ENCODE measurements at regions not wholly inside any gene's neighbourhood (a gene's known extent, or its start where the extent isn't known, plus 50 kb on each side); places are given as distances from the start of the nearest gene placed in this dataset.

DNA sequence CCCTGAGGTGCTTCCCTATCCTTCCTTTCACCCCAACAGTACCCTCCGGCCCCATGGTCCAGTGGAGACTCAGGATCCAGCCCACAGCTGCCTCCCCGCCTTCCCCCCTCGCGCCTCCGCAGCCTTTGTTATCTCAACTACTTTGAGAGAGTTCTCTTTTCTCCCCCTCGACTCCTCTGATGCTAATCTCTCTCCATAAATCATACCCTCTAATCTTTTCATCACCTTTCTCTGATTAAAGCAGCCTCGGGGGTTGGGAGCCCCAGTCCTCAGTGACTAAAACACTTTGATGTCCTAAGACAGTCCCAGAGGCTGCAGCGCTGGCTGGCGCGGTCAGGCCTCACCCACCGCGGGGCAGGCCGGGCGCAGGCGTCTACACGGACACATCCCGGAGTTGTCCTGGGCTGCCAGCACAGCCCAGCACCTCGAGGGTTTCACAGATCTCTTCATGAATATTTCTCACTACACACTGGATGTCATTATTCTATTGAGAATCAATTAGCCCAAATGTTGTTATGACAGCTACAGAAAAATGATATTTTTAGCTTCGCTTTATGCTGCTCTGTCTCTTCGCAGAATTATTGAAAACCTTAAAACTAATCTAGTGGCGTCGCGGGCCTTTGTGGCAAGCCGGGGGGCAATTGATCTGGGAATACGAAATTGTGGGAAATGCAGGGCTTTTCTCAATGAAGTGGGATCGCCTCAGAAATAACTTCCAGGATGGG is 289.5 kb downstream of the RRAGC start:
- no peak for DNase-seq

DNA sequence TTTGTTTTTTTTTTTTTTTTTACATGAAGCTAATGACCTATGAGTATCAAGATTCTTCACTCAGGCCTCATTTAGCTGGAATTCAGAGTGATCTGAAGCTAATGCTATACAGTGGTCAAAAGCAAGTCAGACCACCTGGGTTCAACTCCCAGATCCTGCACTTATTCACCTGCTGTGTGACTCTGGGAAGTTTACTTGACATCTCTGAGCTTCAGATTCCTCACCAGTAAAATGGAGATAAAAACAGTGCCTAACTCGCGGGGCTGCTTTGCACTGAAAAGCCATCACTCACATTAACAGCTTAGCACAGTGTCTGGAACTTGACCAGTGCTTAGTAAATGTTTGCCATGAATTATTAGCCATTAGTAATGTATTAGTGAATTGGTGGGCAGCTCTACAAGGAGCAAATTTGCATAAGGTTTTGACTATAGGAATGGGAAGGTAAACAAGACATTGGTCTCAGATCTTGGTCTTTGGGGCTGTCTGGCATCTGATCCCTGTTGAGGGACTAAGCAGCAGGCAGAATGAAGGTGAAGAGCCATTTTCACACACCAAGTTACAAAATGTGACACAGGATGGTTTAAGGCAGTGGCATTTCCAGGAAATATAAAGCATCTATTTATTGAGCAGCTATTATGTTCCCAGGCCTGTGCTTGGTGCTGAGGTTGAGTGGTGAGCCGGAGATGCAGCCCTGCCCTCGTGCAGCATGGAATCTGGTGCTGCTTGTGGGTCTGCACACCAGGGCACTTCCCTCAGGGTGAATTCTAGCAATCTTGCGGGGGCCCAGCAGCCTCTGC is 291.3 kb downstream of the RRAGC start:
- DNase-seq, result no peak

DNA sequence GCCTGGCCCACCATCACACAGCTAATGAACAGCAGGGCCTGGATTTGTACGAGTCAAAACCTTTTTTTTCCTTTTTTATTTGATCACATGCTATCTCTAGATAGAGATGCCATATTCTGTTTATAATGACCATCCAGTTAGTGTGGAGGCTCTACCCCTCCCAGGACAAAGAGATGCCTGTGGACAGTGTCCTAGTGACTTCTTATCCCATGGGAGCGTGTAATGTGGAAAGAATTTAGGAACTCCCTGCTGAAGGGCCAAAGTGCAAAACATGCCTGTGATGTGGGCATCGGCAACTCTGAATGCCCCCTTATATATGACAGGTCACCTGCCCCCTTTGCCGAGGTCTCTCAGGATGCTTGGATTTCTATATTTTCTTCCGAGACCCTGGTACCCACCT is 292.2 kb downstream of the RRAGC start:
- DNase-seq, result no peak

DNA sequence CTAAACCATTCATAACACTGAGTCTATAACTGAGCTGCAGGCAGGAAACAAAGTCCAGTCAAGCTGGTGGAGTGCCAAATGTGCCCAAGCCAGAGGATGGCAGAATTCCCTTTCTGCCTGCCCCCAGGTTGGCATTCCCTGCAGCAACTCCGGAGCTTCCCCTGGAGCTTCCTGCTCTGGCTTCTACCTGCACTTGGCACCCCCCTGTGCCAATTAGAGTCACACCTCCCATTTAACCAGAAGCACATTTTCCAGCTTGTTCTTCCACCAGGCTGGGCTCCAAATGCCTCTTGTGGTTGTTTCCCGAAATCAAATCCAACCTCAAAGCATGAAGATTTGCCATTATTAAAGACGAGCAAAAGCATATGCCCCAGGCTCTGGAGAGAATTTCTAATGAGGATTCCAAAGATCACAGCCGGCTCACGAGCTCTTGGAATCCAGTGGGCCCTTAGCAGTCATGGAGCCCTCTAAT is 294.5 kb downstream of the RRAGC start:
- no peak for DNase-seq

DNA sequence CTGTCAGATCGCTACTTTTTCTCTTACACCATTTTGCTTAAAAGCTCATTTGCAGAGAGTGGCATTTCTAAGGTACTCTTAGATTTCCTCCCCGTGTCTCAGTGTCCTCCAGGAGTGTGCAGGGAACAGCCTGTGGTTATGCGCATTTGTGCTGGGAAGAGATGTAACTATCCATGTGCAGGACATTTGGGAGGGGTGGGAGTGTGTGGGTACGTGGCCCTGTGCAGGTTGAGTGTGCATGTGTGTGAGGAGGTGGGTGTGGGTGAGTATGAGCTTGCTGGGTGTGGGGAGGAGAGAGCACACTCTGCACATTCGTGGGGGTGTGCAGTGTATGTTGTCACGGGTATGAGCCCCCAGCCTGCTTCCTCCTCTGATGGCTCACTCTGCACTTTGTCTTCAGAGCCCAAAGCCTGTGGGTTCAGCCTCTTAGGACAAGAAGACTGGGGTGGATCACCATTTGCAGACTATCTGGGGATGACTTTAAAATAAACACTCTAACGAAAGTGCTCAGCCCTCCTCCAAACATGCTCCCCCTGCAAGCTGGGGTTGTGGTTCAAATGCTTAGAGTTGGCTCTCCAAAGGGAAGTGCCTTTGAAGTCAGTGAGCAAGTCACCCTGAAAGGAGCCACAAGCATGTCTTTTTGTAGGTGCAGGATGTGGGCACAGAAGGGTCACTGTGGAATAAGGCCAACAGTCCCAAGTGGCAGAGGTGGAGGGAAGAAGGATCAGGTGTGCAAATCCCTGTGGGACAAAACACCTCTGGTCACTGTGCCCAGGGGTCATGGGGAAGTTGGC is 295.4 kb downstream of the RRAGC start:
- DNase-seq, result no peak

DNA sequence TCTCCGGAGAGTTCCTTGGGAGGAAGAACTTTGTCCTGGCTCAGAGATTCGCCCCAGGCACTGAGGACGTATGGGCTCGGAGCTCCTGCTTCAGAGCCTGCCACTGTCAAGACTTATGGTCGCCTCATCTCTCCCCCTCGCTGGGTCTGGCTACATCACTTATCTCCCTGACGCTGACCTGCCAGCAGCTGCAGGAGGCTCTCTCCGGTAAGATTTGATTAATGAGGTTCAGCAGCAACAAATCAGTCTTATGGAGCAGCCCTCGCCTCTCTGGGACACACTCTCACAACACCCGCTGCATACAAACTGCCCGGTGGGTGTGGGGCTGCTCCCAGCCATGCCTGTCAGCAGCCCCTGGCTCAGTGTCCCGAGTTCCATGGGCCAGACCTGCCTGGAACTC is 297.8 kb downstream of the RRAGC start:
- no peak for DNase-seq

DNA sequence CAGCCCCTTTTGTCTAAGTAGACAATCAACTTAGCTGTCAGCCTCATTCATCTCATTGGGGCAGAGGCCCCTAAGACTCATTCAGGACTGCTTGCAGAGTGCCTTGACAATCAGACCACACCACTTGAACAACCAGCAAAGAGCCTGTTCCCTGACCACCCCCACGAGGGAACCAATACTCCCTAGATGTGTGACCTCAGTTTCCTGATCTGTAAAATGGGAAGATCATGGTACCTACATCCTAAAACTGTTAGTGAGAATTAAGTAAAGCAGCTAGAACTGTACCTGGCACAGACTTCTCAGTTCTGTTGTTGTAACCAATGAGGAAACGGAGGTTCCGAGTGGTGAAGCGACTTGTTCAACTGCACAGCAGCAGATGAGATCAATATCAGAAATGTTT is 298.5 kb downstream of the RRAGC start:
- DNase-seq, result no peak

DNA sequence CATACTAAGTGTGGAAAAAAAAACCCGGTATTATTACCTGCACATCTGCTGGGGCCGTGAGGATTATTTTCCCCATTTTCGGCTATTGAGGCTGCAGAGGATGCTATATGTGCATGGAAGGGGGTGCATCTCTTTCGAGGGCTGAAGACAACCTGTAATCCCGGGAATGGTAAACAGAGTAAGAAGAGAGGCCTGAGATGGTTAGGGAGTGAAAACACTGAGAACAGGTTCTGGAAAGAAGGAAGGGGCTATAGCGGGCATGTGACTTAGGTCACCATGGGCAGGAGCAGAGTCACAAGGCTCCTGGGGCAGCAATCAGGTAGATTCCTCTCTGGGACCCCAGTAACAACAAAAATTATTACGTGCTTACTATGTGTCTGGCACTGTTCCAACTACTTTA is 299.1 kb downstream of the RRAGC start:
- no peak for DNase-seq

DNA sequence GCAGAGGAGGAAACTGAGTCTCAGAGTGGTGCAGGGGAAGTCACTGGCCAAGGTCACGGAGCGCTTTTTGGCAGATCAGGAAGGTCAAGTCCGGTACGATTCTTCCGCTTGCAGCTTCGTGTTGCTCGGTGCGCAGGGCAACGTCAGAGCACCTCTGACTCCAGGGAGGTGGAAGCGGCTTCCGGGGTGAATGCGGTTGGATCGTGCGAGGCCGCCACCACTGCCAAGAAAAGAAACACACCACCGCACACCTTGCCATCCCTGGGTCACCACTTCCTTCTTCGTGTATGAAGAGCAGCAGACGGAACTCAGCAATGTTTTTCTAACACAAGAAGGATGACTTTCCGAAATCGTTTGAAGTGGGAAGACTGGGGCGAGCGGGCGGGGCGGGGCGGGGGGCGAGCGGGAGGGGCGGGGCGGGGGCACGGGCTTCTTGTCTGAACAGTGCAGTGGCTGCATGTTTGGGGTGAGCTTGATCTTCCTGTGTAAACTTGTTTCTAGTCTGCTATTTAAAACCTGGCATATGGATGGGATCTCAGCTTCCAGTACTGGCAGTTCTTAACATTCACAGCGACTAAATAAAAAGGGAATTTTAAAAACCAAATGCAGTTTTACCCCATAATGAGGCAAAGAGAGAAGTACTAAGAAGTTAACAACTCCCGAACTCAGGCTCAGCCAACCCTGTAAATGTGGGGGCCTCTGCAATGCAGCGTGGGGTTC is 300.0 kb downstream of the RRAGC start:
- peak; percentile 87 for DNase-seq

DNA sequence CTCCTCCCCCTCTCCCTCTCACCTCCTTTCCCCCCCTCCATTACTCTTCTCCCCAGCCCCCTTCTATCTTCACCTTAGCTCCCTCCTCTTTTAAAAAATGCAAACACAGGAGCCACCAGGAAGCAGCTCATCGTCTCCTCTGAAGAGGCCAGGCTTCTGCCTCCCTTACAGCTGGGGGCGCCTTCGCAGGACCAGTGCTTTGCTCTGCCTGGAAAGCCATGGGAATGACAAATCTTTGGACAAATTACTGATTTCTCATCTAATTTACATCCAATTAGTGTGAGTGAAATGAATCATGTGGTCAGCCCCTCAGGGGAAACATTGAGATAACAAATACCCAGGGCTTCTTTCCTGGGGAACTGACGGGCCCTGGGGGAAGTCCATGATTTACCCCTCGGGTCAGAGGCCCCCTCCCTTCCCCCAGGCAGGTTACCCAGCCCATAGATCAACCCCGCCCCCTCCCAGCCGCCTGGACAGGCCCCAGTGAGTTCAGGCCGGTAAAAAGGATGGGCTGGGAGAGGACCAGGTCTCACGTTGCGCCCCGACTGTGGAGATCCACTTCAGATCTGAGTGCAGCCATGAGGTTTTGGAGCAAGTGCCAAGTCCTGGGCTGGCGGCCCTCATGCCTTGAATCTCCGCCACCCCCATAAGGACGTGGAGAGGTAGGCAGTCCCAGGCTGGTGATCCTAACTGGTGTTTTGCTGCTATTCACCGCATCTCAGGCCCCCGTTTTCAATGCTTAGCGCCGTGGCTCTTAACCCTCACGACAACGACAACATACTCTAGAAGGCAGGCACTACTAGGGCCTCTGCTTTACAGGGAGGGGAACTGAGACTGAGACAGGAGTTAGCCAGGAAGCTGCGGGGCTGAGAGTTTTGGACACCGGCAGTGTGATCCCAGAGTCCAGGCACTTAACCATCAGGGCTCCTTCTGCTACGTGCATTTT is 300.8 kb downstream of the RRAGC start:
- DNase-seq, result no peak

DNA sequence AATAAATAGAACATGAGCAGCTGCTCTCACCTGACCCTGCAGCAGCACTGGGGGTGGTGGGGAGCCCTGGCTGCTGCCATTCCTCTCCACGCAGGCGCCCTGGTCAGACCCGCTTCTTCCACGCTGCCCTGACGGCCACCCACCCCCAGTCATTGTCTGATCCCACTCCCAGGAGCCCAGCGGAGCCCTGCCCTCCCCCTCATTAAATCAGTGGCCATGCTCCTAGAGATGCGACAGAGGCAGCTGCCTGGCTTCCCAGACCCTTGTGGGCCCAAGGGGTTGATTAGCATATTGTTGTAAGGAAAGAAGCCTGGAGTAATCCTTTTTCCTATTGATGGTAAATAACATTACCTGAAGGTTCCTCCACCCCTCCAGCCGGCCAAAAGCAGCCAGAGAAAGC is 301.5 kb downstream of the RRAGC start:
- DNase-seq, result no peak

DNA sequence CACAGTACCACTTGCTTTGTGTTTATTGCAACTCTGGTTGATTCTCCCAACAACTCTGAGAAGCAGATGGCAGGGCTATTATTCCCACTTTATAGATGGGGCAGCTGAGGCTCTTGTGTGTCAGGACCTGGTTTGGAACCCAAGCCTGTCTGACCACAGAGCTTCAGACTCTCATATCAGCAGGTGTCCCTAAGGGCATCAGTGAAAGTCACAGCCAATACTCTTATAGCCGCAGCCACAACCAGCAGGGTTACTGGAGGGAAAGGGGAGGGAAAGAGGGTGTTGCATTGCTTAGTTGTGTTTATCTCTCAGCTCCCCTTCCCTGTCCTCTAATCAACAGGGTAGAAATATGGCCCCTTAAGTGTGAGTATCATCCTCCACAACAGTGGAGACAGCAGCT is 304.0 kb downstream of the RRAGC start:
- no peak for DNase-seq

DNA sequence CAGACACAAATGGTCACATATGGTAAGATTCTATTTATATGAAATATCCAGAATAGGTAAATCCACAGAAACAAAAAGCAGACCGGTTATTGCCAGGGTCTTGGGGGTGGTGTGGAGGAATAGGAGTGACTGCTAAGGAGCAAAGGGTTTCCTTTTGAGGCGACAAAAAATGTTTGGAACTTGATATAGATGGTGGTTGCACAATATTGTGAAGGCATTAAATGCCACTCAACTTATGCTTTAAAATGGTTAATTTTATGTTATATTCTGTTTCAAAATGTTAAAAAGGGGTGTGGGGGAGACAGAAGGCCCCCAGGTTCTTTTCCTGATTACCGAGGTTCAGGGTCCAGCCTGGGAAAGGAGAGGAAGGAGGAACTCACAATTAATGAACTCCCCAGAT is 304.4 kb downstream of the RRAGC start:
- no peak for DNase-seq

DNA sequence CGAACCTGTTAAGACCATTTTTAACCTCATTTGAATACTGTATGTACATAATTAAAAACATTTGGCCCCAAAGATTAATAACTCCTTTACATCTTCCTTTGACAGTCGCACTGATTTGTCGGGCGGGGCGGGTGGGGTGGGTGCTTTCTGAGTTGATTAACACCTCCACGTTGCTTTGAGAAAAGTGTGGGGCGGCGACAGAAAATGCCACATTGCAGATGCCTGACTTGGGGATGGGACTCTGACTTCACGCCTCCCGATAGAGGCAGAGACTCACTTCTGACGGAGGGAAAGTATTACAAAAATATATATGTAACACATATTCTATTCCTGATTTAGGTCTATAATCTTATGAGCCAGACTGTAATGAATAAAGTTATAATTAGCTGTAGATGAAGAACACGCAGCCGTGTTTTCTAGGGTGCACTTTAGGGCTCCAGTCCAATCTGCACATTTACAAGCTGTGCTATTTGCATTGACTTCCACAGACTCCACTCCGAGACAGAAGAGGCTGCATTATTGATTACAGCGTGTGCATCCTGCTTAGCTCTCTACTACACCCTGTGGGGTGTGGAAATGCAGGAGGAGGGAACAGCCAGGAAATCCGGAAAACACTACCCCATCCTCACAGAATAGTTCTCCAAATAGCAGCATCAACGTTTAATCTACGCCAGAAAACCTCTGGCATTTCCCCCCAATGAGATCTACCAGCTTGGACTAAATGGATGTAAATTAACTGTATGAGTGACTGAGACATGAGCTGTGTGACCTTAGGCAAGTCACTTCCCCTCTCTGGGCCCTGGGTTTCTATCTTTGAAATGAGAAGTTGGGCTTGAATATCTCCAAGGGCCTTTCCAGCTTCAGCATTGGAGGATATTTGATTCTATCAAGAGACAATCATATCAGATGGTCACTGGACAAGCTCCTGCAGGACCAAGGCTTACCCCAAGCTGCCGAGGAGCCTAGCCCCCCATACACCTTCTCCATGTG is 308.0 kb downstream of the RRAGC start:
- no peak for DNase-seq

DNA sequence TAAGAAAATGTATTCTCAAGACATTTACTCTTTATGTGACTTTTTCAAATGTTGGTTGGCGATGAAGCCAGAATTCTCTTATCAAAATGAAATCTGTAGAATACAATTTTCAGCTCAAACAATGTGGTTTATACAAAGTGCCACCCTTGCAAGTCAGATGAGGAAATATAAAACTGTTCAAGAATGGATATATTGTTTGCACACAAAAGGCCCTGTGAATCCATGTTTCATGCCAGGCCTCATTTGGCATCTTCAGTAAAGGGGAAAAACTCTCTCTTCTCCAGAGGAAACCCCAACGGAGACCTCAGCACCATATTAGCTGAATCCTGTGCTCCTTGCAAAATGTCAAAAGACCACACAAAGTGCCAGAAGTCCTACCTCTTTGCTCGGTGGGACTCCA is 310.4 kb downstream of the RRAGC start:
- DNase-seq, result no peak

DNA sequence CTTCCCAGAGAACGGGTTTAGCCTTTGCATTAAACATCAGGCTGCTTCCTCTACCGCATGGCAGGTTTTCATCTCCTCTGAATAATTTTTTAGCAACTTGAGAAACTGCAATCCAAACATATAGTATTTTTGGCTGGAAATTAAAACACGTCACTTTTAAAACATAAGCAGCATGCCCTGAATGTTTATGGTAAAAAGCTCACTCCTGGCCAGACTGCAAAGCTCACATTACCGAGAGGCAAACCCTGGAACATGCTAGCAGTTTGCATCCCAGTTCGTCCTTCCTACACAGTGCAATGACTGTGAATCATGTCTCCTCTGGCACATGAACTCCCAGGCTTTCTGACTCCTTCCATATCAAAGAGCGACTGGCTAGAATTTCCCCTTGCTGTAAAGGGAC is 312.3 kb downstream of the RRAGC start:
- DNase-seq, result no peak

DNA sequence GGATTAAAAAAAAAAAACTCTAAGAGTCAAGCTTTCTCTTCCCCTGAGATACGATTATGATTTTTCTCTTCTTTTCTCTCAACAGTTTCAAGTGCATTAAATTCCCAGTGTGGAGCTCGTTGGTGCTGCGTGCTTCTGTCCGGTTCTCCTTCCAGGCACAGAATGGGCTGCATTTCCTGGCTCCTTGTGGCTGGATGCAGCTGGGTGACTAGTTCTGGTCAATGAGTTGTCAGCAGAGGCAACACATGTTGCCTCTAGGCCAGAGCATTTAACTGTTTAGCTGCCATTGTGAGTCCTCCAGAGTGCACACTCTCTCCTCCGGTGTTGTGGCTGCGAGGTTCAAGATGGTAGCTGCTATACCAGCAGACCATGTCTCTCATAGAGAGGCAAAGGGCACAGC is 312.9 kb downstream of the RRAGC start:
- DNase-seq, result no peak

DNA sequence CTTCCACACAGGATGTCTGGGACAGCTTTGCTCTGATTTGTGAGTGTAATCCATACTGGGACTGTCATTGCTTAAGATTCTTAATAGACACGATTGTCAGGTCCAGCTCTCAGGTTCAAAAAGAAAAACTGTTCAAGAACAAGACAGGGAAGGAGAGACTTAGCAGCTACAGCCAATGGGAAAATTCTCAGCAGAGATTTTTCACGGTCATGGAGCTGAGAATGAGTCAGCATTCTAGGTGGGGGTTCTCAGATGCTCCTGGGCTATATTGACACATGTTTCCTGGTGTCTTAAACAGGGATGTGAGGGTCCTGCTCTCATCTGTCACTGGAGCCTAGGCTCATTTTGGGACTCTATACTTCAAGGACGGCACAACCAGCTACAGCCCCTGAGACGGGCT is 318.3 kb downstream of the RRAGC start:
- no peak for DNase-seq

DNA sequence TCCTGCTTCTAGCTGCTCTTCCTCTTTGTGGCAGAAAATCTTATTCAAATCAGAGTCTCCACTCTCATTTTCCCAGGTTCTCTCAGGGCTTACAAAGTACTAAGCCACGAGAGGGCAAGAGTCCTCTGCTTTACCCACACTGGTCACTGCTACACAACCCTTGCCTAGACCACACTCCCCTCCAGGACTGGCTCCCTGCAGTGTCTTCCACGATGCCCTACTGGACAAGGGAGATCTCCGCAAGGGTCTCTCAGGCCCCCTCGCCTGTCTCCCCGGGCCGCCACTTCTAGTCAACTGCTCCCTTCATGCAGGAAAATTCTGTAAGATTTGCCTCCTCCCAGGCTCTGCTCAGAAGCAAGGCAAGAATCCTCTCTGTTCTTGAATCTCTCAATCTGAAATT is 319.6 kb downstream of the RRAGC start:
- DNase-seq, result no peak

DNA sequence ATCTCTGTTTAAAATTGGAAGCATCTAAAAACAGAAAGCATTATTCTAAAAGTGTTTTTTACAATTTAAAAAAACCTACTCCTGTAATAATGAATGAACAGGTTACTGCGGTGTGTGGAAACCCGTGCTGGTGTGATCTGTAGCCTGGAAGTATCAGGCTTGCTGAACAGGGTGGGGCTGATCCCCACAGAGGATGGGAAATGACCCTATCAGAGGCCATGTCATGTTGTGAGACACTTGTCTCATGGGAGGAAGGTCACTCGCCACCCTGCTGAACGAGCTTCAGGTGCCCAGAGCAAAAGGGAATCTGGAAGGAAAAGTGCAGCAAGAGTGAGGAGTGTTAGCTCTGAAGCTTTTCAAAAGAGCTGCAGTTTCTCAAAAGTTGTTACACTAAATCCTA is 320.7 kb downstream of the RRAGC start:
- DNase-seq, result no peak

DNA sequence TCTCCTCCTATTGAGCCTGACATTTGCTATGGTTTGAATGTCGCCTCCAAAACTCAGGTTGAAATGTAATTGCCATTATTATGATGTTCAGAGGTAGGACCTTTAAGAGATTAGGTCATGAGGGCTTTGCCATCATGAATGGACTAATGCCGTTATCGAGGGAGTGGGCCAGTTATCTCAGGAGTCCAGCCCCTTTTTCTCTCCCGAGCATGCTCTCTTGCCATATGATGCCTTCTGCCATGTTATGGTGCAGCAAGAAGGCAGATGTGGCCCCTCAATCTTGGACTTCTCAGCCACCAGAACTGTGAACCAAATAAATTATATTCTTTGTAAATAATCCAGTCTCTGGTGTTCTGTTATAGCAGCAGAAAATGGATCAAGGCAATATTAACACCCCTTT is 323.5 kb downstream of the RRAGC start:
- DNase-seq, result no peak
